CD4-positive, alpha-beta T cell treated with Interleukin-17A for 4 hours (primary cell): ENCODE measurements at regions not wholly inside any gene's neighbourhood (a gene's known extent, or its start where the extent isn't known, plus 50 kb on each side); places are given as distances from the start of the nearest gene placed in this dataset.
"Not testable (repeated sequence)": the region's sequence is repeated elsewhere in the genome, so short reads cannot be mapped to it uniquely, and the experiment has no call there.

Experiments used
- DNase-seq: peaks from one replicate; pipeline ENCODE4 v3.0.0-alpha.2; 2020; ENCODE audit warnings: mixed read lengths

GRCh38 chr3:14252321-14253021 is 73.9 kb downstream of the LSM3 start:
- DNase-seq = no peak

- no peak for DNase-seq
Observed at GRCh38 chr3:14253022-14253706, 74.5 kb downstream of the LSM3 start.

- no peak for DNase-seq
Observed at GRCh38 chr3:14253707-14254382, 75.2 kb downstream of the LSM3 start.

DNA sequence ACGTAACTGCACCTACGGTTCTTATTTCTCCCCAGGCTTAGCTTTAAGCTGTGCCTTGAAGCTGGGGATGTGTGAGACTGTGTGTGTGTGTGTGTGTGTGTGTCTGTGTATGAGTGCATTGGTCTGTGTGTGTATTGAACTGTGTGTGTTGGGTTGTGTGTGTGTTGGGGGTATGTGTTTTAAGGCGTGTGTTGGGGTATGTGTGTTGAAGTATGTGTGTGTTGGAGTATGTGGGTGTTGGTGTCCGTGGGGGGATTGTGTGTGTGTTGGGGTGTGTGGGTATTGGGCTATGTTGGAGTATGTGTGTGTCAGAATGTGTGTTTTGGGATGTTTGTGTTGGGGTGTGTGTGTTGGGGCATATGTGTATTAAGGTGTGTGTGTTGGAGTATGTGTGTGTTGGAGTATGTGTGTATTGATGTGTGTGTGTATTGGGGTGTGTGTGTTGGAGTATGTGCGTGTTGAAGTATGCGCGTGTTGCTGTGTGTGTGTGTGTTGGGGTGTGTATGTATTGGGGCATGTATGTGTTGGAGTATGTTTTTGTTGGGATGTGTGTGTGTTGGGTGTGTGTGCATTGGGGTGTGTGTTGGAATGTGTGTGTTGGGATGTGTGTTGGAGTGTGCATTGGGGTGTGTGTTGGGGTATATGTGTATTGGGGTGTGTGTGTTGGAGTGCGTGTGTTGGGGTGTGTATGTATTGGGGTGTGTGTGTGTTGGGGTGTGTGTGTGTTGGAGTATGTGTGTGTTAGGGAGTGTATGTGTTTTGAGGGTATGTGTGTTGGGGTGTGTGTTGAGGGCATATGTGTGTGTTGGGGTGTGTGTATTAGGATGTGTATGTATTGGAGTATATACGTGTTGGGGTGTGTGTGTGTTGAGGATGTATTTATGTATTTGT is 76.4 kb downstream of the LSM3 start:
- DNase-seq = no peak

DNA sequence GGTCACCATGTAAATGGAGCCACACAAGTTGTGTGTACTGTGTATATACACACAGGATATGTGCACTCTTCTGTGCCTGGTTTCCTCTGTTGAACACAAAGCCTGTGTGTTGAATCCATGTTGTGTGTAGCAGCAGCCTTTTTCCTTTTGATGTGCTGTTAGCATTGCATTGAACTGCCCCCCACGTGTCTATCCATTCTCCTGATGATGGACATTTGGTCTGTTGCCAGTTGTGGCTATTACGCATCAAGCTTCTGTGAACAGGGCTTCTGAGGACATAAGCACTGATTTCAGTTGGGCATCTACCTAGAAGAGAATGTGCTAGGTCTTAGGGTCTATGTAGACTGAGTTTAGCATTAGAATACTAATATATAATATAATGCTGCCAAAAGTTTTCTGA is 77.4 kb downstream of the LSM3 start:
- DNase-seq = no peak

DNA sequence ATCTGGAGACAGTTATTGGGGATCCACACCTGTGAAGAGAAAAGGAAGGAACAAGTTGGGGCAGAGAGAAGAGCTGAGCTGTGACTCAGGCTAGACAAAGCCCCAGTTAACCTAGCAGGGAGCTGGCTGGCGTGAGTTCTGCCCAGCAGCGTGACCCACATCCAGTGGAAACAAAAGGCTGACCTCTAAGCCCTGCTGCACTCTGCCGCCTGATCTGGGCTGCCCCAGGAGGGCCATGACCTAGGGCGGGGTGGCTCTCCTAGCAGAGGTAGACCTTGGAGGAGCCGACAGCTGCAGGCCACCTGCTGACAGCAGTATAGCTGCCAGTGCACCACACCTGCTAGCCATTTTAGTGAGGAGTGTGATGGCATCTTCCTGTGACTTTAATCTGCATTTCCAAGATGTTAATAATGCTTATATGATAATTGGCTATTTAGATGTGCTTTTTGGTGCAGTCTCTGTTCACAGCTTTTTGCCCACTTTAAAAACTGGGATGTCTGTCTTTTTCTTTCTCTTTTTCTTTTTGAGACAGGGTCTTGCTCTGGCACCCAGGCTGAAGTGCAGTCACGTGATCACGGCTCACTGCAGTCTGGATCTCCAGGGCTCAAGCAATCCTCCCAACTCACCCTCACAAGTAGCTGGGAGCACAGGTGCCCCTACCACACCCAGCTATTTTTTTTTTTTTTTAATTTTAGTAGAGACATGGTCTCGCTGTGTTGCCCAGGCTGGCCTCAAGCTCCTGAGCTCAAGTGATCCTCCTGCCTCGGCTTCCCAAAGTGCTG is 78.1 kb downstream of the LSM3 start:
- peak; percentile 8 for DNase-seq

GRCh38 chr3:14258906-14259904 is 80.6 kb downstream of the LSM3 start:
- DNase-seq = no peak

- no peak for DNase-seq
Observed at GRCh38 chr3:14260463-14260862, 81.8 kb downstream of the LSM3 start.

DNA sequence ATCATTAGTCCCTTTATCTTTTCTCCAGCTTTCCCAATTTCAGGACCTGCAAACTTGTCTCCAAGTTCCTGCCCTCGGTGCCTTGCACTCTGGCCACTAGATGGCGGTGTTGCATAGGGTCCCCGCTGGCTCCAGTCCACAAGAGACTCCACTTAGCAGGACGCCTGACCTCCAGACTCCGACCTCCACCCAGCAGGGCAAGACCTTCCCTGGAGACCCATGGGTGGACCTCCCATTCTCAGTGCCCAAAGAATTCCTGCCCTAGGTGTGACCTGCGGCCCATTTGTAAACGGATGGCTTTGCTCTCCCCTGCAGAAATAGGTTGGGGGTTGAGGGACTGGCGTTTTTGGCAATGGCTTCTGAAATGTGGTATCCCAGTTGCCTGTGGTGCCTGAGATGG is 82.6 kb downstream of the LSM3 start:
- DNase-seq = peak; percentile 85

GRCh38 chr3:14262212-14262611 is 83.6 kb downstream of the LSM3 start:
- no peak for DNase-seq

DNA sequence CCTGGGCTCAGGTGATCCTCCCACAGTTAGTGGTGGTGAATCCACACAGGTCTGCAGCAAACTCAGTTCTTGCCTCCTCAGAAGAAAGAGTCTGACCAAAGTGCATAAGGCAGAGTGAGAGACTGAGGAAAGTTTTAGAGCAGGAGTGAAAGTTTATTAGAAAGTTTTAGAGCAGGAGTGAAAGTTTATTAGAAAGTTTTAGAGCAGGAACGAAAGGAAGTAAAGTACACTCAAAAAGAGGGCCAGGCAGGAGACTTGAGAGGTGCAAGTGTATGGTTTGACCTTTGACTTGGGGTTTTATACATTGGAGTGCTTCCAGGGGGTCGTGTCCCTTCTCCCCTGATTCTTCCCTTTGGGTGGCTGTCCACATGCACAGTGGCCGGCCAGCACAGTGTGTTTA is 84.2 kb downstream of the LSM3 start:
- no peak for DNase-seq

GRCh38 chr3:14263317-14264005 is 84.8 kb downstream of the LSM3 start:
- no peak for DNase-seq

- DNase-seq = no peak
Observed at GRCh38 chr3:14265246-14265962, 86.8 kb downstream of the LSM3 start.

DNA sequence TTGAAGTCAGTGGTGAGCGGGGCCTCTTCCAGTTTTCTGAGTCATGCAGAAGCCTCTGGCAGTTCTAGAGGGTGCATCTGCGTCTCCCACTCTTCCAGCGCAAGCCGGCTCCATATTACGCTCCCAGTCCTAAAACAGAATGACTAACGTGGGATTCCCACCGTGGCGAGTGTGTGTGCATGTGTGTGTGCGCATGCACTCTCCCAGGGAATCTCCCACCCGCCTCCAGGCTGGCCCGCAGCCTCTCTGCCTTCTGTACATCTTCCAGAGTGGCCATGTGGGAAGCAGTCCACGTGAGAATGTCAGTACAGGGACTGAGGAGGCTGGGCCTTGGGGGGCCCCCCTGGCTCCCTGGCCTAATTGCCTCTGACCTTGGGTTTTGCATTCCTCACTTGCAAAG is 87.7 kb downstream of the LSM3 start:
- no peak for DNase-seq

- DNase-seq = no peak
Observed at GRCh38 chr3:14267976-14268375, 89.4 kb downstream of the LSM3 start.

- no peak for DNase-seq
Observed at GRCh38 chr3:14268897-14269296, 90.3 kb downstream of the LSM3 start.

DNA sequence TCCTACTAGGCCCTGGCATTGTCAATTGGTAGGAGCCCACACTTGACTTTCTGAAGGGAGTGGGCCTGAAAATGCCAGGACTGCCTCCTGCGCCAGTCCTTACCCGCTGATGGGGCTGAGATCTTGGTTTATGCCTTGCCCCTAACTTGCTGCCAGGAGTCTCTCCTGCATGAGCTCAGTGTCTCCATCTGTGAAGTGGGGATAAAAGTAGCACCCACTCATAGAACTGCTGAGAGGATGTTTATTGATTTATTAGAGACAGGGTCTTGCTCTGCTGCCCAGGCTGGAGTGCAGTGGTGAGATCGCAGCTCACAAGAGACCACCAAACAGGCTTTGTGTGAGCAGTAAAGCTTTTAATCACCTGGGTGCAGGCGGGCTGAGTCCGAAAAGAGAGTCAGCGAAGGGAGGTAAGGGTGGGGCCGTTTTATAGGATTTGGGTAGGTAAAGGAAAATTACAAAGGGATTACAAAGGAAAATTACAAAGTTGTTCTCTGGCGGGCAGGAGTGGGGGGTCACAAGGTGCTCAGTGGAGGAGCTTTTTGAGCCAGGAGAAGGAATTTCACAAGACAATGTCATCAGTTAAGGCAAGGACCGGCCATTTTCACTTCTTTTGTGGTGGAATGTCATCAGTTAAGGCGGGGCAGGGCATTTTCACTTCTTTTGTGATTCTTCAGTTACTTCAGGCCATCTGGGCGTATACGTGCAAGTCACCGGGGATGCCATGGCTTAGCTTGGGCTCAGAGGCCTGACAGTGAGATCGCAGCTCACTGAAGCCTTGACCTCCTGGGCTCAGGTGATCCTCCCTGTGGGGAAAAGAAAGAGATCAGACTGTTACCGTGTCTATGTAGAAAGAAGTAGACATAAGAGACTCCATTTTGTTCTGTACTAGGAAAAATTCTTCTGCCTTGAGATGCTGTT is 93.7 kb downstream of the LSM3 start:
- not testable (repeated sequence) for DNase-seq

DNA sequence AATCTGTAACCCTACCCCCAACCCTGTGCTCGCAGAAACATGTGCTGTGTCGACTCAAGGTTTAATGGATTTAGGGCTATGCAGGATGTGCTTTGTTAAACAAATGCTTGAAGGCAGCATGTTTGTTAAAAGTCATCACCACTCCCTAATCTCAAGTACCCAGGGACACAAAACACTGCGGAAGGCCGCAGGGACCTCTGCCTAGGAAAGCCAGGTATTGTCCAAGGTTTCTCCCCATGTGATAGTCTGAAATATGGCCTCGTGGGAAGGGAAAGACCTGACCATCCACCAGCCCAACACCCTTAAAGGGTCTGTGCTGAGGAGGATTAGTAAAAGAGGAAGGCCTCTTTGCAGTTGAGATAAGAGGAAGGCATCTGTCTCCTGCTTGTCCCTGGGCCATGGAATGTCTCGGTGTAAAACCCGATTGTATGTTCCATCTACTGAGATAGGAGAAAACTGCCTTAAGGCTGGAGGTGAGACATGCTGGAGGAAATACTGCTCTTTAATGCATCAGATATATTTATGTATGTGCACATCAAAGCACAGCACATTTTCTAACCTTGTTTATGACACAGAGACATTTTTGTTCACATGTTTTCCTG is 94.4 kb downstream of the LSM3 start:
- not testable (repeated sequence) for DNase-seq
